HG02678 (cell line): ENCODE measurements at regions not wholly inside any gene's neighbourhood (a gene's known extent, or its start where the extent isn't known, plus 50 kb on each side); places are given as distances from the start of the nearest gene placed in this dataset.
A peak's percentile ranks its signal among the peaks of the same experiment; 100 is the strongest.

Source experiments
- ATAC-seq: cut with Tn5 transposase; IDR thresholded peaks from one replicate; pipeline ENCODE4 v1.9.1; 2021; ENCODE audit warnings: mild to moderate bottlenecking, moderate library complexity; ENCODE audit not compliant: unreplicated experiment

DNA sequence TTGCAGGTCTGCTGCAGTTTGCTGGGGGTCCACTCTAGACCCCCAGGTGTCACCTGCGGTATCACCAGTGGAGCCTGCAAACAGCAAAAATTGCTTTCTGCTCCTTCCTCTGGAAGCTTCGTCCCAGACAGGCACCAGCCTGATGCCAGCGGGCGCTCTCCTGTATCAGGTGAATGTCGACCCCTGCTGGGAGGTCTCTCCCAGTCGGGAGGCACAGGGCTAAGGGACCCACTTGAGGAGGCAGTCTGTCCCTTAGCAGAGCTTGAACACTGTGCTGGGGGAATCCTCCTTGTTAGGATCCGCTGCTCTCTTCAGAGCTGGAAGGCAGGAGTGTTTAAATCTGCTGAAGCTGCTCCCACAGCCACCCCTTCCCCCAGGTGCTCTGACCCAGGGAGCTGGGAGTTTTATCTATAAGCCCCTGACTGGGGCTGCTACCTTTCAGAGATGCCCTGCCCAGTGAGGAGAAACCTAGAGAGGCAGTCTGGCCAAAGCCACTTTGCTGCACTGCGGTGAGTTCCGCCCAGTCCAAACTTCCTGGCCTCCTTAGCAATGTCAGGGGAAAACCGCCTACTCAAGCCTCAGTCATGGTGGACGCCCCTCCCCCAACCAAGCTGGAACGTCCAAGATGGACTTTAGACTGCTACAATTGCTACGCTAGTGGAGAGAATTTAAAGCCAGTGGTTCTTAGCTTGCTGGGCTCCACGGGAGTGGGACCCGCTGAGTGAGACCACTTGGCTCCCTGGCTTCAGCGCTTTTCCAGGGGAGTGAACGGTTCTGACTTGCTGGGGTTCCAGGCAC lies 652.5 kb downstream of the KCNJ3 start:
- ATAC-seq: no peak

DNA sequence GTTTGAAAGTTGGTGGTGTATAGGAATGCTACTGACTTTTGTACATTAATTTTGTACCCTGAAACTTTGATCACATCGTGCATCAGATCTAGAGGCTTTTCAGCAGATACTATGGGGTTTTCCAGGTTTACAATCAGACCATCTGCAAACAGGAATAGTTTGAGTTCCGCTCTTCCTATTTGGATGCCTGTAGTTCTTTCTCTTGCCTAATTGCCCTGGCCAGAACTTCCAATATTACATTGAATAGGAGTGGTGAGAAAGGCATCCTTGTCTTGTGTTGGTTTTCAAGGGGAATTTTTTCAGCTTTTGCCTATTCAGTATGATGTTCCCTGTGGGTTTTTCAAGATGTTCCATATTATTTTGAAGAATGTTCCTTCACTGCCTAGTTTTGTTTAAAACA lies 633.5 kb downstream of the KCNJ3 start:
- ATAC-seq: no peak

DNA sequence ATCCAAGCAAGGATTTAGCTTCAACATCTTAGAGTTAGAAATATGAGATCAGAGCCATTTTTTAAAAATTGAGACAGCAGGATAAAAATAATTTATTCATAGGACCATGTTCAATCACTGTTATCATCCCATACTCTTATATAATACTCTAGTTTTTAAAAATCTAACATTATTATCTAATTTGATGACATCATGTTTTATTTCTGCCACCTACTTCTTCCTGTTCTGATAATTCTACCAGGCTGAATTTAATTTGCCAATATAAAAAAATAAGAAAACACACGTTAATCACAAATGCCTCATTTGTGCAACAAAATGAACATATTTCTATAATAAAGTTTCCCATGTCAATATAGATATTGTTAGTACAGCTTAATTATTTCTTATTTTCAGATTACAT lies 621.7 kb downstream of the KCNJ3 start:
- no peak for ATAC-seq

DNA sequence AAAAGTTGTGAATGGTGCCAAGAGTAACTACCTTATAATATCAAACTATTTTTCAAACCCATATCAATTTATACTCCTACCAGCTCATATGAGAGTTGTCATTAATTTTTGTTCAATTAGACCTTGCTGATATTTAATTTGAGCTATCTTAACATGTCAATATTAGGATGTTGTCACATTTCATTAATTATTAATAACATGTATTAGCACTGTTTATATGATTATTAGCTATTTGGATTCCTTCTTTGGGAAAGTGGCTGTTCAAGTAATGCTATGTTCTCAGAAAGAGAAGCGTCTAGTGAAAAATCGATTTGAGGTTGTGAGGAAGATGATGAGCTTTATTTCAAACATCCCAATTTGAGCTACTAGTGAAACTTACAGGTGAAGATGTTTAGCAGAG lies 620.2 kb downstream of the KCNJ3 start:
- ATAC-seq: no peak

DNA sequence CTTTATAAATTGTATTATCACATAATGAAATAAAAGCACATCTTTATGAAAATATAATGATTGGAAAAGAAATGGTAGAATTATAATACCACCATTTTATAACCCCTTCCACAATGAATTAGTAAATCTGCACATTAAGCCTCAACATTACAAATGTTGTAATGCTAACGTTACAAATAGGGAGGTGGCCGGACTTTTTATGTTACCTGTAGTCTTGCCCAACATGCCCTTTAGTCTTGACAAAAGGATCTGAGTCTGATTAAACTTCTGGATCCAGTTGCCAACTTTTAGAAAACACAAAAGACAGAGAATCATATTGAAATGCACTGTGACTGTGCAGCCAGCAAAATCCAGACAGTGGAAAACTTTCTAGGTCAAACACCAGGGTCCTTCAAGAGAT lies 617.3 kb downstream of the KCNJ3 start:
- no peak for ATAC-seq

DNA sequence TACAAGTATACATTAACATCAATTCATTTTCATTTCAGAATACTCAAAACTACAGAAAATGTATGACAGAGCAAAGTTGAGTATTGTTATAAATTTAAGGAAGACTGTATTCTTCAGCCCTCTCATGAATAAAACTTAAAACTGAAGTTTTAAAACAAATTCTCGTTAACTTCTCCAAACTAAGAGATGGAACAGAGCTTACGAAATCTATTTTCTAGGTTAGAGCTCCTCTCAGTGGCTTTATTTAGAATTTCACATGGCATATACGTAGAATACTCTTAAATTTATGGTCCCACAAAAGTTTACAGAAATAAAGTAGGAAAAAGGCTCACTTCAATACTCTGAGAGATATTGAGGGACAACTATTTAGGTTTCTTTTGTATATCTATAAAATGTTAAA lies 612.1 kb downstream of the KCNJ3 start:
- peak; percentile 66 for ATAC-seq

DNA sequence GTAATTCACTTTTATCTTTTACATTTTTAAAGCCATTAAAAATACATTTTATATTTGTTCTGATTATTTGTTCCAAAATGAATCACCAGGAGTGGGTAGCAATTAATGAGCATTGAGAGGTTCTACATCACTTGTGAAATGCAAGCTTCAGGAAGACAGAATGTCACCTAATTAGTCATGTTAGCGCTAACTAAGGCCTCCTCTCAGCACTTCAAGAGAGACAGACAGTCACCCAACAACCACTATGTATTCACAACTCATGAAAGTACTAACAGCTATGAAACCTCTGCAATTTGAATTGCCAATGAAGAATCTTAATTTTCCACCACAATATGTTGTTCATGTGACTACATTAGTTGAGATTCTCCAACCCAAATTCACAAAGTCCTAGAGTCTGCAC lies 611.0 kb downstream of the KCNJ3 start:
- ATAC-seq: no peak

DNA sequence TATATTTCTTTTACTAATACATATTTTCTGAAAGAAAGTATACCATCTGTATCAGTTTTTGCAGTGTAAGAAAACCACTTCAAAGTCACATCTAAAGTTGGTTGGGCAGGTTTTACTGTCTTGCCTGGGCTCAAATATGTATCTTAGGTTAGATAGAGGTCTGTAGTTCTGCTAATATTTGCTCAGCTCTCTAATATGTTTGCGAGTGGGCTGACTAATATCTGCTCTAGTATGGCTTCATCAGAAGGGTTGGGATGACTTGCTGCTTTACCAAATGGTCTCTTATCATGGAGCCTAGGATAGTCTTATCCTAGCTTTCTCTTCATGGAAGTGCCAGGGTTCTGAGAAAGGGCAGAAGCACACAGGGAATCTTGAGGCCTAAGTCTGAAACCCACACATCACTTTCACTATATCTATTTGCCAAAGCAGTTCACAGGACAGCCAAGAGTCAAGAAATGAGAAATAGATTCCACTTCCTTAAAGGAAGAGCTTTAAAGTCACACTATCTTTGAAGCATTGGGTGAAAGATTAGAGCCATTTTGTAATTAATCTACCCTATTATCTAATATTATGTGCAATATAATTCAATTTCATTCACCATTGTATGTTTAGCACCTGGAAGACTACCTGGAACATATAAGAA lies 610.0 kb downstream of the KCNJ3 start:
- ATAC-seq: no peak

DNA sequence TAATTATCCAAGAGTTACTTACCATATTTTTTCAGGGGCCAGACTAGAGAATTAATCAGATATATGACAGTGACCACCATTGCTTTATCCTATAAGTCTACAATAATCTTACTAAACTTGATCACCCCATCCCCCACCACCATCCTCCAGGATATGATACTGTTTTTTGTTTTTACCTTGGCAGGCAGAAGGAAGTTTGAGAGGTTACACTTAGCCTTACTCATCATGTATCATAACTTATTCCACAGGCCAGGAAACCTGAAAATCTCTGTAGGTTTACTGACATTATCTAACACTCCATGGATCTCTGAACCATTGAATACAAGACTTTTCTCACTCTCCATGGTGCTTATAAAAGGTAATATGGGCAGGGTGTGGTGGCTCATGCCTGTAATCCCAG lies 602.7 kb downstream of the KCNJ3 start:
- no peak for ATAC-seq

DNA sequence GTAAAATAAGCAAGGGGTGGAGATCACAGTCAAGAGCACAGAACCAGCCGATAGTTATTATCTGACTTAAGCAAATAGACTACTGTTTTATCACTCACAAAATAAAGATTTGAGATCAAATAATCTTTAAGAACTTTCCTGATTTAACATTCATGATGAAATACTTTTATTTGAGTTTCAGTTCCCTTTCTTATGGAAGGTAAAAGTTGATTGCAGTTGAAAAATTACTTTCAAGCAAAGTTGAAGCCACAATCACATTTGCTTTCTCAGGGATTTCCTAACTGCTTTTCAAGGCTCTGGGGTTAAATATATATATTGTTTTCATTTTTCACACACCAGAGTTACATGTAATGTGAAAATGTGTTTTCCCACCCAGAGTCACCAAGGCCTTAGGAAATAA lies 599.5 kb downstream of the KCNJ3 start:
- ATAC-seq: no peak

DNA sequence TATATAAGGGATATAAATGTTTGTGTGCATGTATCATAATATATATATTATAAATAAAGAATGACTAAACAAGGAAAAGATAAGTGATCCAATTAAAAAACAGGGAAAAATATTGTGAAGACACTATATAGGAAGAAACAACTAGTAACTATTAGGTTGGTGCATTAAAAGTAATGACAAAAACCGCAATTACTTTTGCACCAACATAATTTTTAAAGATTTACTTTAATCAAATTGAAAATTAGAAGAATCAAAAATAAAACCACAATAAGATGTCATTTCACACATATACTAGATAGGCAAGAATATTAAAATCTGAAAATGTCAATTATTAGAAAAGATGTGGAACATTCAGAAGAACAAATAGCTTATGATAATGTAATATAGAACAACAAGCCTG lies 595.9 kb downstream of the KCNJ3 start:
- ATAC-seq: no peak

DNA sequence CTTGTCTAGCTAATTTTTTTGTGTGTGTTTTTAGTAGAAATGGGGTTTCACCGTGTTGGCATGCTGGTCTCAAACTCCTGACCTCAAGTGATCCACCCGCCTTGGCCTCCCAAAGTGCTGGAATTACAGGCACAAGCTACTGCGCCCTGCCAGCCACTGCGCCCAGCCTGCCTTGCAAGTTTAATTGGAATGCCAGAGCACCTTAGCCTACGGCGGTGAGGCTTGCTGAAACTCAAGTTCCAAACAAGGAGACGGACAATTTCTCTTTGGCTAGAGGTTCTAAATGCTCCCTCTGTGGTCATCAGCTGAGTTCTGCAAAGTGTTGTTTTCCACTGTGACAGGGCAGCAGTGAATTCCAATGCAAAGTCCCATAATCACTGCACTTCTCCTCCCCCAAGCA lies 583.4 kb downstream of the KCNJ3 start:
- no peak for ATAC-seq

DNA sequence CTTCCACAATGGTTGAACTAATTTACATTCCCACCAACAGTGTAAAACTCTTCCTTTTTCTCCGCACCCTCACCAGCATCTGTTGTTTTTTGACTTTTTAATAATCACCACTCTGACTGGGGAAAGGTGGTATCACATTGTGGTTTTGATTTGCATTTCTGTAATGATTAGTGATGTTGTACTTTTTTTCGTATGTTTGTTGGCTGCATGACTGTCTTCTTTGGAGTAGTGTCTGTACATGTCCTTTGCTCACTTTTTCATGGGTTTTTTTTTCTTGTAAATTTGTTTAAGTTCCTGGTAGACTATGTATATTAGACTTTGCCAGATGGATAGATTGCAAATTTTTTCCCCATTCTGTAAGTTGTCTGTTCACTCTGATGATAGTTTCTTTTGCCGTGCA lies 574.8 kb downstream of the KCNJ3 start:
- no peak for ATAC-seq

DNA sequence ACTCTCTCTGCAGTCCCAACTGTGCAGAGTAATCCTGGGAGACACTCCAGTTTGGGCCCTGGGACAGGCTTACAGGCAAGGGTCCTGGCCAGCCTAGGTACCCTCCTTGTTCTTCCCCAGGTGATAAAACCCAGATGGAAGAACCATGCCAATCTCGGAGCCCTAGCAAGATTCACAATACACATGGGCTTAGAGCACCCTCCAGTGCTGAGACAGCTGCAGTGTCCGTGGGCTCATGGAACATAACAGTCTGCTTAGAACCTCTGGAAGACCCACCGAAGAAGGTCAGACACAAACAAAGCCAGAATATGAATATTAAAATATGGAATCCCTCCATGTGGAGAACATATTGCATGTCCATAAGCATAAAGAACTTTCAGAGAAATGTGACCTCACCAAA lies 568.1 kb downstream of the KCNJ3 start:
- no peak for ATAC-seq

DNA sequence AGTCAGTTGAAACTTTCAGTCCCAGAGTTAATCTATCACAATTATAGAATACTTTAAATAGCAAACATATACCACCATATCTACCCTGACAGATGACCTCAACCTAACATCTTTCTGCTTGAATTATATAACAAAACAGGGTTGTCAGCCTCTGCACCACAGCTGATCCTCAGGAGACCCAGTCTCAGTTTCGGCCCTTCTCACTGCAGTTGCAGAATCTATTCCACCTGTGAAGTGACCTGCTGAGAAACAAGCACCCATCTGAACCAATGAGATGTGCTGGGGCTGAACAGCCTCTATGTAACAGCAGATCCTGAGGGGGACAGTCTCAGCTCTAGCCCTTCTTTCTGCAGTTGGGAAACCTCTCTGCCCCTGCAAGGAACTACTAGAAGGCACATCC lies 567.6 kb downstream of the KCNJ3 start:
- ATAC-seq: no peak

DNA sequence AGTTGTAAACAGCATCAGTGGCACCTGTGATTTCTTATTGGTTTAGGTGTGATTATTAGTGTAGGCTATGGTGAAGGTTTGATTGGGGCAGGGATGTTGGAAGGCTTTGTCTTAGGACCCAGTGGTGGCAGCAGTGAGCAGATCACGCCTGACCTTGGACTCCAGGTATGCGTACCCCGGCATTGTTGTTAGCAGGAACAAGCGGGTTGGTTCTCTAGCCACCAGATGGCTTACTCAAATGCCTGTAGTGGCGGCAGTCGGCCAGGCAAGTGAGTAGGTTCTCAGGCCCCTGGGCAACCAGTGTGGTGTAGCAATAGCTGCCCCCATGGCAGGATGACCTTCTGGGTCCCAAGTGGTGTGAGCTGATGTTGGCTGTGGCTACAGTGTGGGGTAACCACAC lies 558.3 kb downstream of the KCNJ3 start:
- ATAC-seq: no peak

DNA sequence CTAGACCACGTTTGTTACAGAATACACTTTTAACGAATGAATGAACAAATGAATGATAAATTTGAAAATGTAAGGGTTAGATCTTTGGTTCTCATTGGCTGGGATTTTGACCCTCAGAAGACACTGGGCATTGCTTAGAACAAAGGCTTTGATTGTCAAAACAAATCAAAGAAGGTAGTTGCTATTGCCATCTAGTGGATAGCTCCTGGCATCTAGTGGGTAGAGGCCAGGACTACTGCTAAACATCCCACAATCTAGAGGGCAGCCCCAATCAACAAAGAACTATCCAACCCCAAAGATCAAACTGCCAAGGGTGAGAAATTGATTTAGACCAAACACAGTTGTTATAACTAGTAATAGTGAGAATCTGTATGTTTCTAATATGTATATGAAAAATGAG lies 552.3 kb downstream of the KCNJ3 start:
- ATAC-seq: peak; percentile 83

DNA sequence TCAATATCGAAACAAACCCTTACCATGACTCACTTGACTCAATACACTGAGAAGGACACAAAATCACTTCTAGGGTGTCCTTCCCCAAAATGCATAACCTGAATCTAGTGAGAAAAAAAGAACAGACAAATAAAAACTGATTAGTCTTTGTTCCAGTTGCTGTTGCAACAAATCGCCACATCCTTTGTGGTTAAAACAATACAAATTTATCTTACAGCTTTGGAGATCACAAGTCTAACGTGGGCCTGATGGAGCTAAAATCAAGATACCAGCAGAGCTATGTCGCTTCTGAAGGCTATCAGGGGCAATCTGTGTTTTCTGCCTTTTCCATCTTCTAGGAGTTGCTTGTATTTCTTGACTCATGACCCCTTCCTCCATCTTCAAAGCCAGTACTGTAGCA lies 541.7 kb downstream of the KCNJ3 start:
- no peak for ATAC-seq

DNA sequence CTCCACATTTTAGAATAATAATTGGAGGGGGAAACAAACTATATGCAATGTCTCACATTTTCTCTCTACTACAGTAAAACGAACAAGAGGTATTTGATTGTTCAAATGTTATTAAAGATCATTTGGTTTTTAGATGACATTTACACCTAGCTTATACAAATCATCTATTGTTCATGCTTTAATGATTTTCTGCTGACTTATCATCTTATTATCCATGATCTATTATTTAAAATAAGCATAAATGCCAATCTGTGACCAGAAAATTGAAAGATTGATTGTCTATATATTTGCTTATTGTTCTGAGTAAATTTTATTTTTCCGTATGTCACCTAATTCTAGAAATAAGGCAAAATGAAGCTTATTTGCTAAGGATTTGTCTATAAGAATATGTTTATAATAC lies 537.2 kb downstream of the KCNJ3 start:
- ATAC-seq: no peak

DNA sequence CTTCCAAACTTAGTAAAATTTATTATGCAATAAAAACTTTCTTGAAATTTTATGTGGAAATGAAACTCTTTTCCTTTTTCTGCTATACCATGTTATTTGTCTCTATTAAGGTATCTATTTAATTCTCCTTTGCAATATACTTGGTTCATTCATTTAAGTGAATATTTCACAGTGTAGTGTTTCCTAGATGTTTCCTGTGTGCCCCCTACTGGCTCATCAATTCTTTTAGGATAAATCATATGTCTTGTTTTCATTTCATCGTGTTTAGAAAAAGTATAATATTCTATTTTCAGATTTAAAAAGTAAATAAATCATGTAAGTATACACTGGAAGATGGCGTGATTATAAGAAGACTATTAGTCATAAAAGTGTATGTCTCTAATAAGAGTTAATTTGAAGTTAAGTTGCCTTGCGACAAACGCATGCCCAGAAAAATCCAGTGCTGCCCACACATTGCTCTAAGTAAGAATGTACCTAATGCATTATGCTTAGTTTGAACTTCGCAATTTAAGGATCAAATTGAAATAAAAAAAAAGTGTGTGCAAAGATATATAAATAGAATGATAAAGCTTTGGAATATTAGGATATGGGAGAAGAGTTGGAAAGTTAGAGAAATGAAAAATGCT lies 525.4 kb downstream of the KCNJ3 start:
- ATAC-seq: peak; percentile 63

DNA sequence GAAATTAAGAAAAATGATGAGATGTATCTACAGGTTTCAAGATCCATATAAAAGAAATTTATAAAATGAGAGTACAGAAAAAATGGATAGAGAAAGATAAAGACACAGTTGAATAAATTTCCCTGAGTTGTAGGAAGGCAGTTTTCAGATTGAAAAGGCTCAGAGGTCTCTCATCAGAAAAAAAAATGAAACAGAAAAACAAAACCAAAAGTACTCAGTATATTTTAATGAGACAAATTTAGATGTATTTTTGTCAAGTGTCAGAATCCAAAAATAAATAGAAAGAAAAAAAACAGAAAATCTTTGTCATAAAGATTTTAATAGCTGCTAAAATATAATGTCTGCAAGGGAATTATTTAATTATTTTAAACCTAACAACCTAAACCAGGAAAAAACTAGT lies 520.5 kb downstream of the KCNJ3 start:
- peak; percentile 63 for ATAC-seq

DNA sequence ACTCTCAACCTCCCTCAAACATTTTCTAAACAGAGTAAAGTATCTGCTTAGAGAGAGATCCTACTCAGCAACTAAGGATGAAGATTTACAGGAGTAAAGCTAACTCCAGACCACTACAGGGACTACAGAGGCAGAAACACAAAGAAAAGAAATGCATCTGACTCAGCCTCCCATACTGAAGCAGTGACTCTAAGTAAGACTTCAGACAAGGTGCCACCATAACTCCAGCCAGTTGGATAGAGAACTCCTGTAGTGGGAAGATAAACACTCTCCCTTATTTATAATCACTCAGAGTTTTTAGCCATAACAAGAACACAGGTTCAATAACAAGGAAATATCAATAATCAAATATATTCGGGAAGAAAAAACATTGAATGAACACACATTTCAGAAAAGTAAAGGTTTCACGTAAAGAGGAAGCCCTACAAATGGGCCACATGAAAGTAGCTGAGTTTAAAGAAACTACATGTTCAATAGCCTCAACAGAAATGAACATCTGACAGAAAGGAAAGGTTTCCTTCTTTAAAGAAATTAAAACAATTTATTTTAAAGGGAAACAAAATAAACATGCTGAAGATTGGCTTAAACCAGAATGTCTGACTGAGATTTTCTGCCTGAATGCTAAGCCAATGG lies 519.9 kb downstream of the KCNJ3 start:
- peak; percentile 32 for ATAC-seq
